Loucy (cell line): ENCODE measurements at regions not wholly inside any gene's neighbourhood (a gene's known extent, or its start where the extent isn't known, plus 50 kb on each side); places are given as distances from the start of the nearest gene placed in this dataset.

Source experiments
- H2AFZ ChIP-seq: fragments of 200-600 bp; sonication (generic); 2 replicates; pipeline ENCODE4 v1.6.0; 2016; ENCODE audit warnings: antibody characterized with exemption, mild to moderate bottlenecking, low read length, moderate library complexity
- H3F3A ChIP-seq: fragments of 200-600 bp; 2 replicates; pipeline ENCODE4 v1.6.0; 2016; ENCODE audit warnings: antibody characterized with exemption, low read depth, mild to moderate bottlenecking
- H3K27me3 ChIP-seq: fragments of 200-600 bp; sonication (generic); 2 replicates; pipeline ENCODE4 v1.6.1; 2014; ENCODE audit warnings: low read length, mild to moderate bottlenecking; ENCODE audit not compliant: insufficient read depth, poor library complexity, severe bottlenecking
- H3K36me3 ChIP-seq: fragments of 200-600 bp; sonication (generic); 2 replicates; pipeline ENCODE4 v1.6.1; 2016; ENCODE audit warnings: low read length; ENCODE audit not compliant: insufficient read depth
- H3K4me1 ChIP-seq: fragments of 200-600 bp; sonication (generic); 2 replicates; pipeline ENCODE4 v1.5.1; 2014; ENCODE audit warnings: low read length, mild to moderate bottlenecking; ENCODE audit not compliant: insufficient read depth, poor library complexity, severe bottlenecking
- H3K4me2 ChIP-seq: fragments of 200-600 bp; sonication (generic); 2 replicates; pipeline ENCODE4 v1.6.0; 2014; ENCODE audit warnings: antibody characterized with exemption, low read length, low read depth, mild to moderate bottlenecking; ENCODE audit not compliant: poor library complexity, severe bottlenecking
- H3K4me3 ChIP-seq: fragments of 200-600 bp; sonication (generic); 2 replicates; pipeline ENCODE4 v1.5.1; 2014; ENCODE audit warnings: low read length, mild to moderate bottlenecking, mixed read lengths; ENCODE audit not compliant: poor library complexity, severe bottlenecking
- H3K79me2 ChIP-seq: fragments of 200-600 bp; sonication (generic); 2 replicates; pipeline ENCODE4 v1.6.1; 2014; ENCODE audit warnings: low read length; ENCODE audit not compliant: insufficient read depth
- H3K9ac ChIP-seq: fragments of 200-600 bp; sonication (generic); 2 replicates; pipeline ENCODE4 v1.6.0; 2014; ENCODE audit warnings: mild to moderate bottlenecking, low read depth, low read length, moderate library complexity; ENCODE audit not compliant: poor library complexity, severe bottlenecking
- H3K9me2 ChIP-seq: fragments of 200-600 bp; sonication (generic); replicated peaks from 2 replicates; pipeline ENCODE4 v1.6.1; 2016; ENCODE audit warnings: low read depth, low read length, mixed read lengths
- H3K9me3 ChIP-seq: fragments of 200-600 bp; sonication (generic); 2 replicates; pipeline ENCODE4 v1.6.1; 2014; ENCODE audit warnings: mild to moderate bottlenecking, antibody characterized with exemption, low read length, low read depth; ENCODE audit not compliant: insufficient read depth
- H4K20me1 ChIP-seq: fragments of 200-600 bp; sonication (generic); 2 replicates; pipeline ENCODE4 v1.6.0; 2014; ENCODE audit warnings: antibody characterized with exemption, low read length, mild to moderate bottlenecking; ENCODE audit not compliant: insufficient read depth, poor library complexity, severe bottlenecking
- CTCF ChIP-seq: fragments of 200-600 bp; sonication (generic); conservative IDR thresholded peaks from 2 replicates; pipeline ENCODE4 v1.5.1; 2014; ENCODE audit warnings: mild to moderate bottlenecking, antibody characterized with exemption, low read length
- EZH2phosphoT487 ChIP-seq: fragments of 200-600 bp; IDR thresholded peaks from 2 replicates; pipeline ENCODE4 v1.6.1; 2018; ENCODE audit warnings: antibody characterized with exemption, mild to moderate bottlenecking, moderate library complexity, borderline replicate concordance

- TF ChIP-seq CTCF (0 out of 2 replicates have a peak, but pooled peaks have one; percentile 18), EZH2phosphoT487 (no peak)
- no peaks in the 10 kb centered on the region for H3F3A ChIP-seq
- no peak overlapping the region for H3K4me2 ChIP-seq
- no peaks in the 10 kb centered on the region for H3K79me2 ChIP-seq
- H3K36me3 ChIP-seq, result no peaks in the 10 kb centered on the region
- H3K4me3 ChIP-seq, result no peak overlapping the region
- H4K20me1 ChIP-seq, result no peaks in the 10 kb centered on the region
- no peak overlapping the region for H2AFZ ChIP-seq
- H3K4me1 ChIP-seq, result no peaks in the 10 kb centered on the region
- no peaks in the 10 kb centered on the region for H3K9me3 ChIP-seq
- no peaks in the 10 kb centered on the region for H3K9me2 ChIP-seq
- no peak overlapping the region for H3K9ac ChIP-seq
- H3K27me3 ChIP-seq, result no peaks in the 10 kb centered on the region
These were observed 264.0 kb downstream of the TBC1D4 start for GRCh38 chr13:75217949-75218348.

GRCh38 chr13:75216038-75216437 lies 265.9 kb downstream of the TBC1D4 start:
- Histone ChIP-seq H3K9me3 (no peaks in the 10 kb centered on the region), H2AFZ (no peak overlapping the region), H3K79me2 (no peaks in the 10 kb centered on the region), H3K27me3 (no peaks in the 10 kb centered on the region), H3K9ac (no peak overlapping the region), H4K20me1 (no peaks in the 10 kb centered on the region), H3K4me3 (no peak overlapping the region), H3F3A (no peaks in the 10 kb centered on the region), H3K4me1 (no peaks in the 10 kb centered on the region), H3K9me2 (no peaks in the 10 kb centered on the region), H3K36me3 (no peaks in the 10 kb centered on the region), H3K4me2 (no peak overlapping the region)
- TF ChIP-seq EZH2phosphoT487, result no peak
- no peak for TF ChIP-seq CTCF

GRCh38 chr13:75214846-75215245 lies 267.1 kb downstream of the TBC1D4 start:
- Histone ChIP-seq H2AFZ (no peak overlapping the region), H3K79me2 (no peaks in the 10 kb centered on the region), H3K27me3 (no peaks in the 10 kb centered on the region), H3F3A (no peaks in the 10 kb centered on the region), H3K9ac (no peak overlapping the region), H3K36me3 (no peaks in the 10 kb centered on the region), H3K4me2 (no peak overlapping the region), H3K9me3 (no peaks in the 10 kb centered on the region), H3K4me3 (no peak overlapping the region), H3K4me1 (no peaks in the 10 kb centered on the region), H4K20me1 (no peaks in the 10 kb centered on the region), H3K9me2 (no peaks in the 10 kb centered on the region)
- TF ChIP-seq CTCF (no peak), EZH2phosphoT487 (no peak)
